Cardiac septum (tissue), 1 donor: ENCODE measurements at regions not wholly inside any gene's neighbourhood (a gene's known extent, or its start where the extent isn't known, plus 50 kb on each side); places are given as distances from the start of the nearest gene placed in this dataset.

ENCODE experiments used
- DNase-seq: peaks from one replicate; pipeline ENCODE4 v3.0.0-alpha.2; 2020; ENCODE audit warnings: low spot score
- intact Hi-C: fragments of 100-400 bp; cut with DNase I; formaldehyde crosslinking; loops from one replicate; pipeline ENCODE4 v1.14.0; 2022
- donor health status: DM: no; HTN: no; CAD: no.

GRCh38 chr20:39568109-39568508 lies 606.0 kb downstream of the DHX35 start:
- DNase-seq = no peak
- intact Hi-C loops = no loop called here

- DNase-seq = no peak
- intact Hi-C loops = no loop called here
Observed at GRCh38 chr20:39563349-39563748, 601.2 kb downstream of the DHX35 start.

DNA sequence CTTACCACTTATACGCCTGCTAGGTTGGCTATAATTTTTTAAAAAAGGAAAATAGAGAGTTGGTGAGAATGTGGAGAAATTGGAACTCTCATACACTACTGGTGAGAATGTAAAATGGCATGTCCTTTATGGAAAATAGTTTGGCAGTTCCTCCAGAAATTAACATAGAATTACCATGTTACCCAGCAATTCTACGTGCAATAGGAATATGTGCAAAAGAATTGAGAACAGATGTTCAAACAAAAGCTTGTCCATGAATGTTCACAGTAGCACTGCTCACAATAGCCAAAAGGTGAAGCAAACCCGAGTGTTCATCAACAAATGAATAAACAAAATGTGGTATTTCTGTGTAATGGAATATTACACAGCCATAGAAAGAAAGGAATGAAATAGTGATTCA lies 592.2 kb downstream of the DHX35 start:
- DNase-seq = no peak
- intact Hi-C loops = no loop called here

- intact Hi-C loops = no loop called here
Observed at GRCh38 chr20:39553120-39553519, 591.0 kb downstream of the DHX35 start.

DNA sequence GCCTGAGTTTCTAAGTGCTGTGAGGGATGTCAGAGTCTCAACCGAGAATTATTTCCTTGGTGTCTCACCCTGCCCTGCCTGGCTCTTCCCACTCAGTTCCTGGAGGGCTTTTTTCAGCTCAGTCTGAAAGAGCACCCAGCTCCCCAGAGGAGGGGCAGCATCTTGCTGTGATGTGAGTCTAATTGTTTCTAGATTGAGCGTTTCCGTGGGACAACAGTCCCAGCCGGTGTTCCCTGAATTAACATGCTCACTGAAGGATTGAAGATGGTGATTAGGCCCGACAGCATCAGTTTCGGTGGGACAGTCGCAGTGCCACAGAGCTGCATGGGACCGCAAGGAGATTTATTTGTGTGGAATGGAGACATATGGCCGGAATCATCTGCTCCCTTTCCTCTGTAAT lies 587.6 kb downstream of the DHX35 start:
- intact Hi-C loops = no loop called here
- no peak for DNase-seq

More at GRCh38 chr20:39553120-39553519, 591.0 kb downstream of the DHX35 start:
- DNase-seq = no peak

DNA sequence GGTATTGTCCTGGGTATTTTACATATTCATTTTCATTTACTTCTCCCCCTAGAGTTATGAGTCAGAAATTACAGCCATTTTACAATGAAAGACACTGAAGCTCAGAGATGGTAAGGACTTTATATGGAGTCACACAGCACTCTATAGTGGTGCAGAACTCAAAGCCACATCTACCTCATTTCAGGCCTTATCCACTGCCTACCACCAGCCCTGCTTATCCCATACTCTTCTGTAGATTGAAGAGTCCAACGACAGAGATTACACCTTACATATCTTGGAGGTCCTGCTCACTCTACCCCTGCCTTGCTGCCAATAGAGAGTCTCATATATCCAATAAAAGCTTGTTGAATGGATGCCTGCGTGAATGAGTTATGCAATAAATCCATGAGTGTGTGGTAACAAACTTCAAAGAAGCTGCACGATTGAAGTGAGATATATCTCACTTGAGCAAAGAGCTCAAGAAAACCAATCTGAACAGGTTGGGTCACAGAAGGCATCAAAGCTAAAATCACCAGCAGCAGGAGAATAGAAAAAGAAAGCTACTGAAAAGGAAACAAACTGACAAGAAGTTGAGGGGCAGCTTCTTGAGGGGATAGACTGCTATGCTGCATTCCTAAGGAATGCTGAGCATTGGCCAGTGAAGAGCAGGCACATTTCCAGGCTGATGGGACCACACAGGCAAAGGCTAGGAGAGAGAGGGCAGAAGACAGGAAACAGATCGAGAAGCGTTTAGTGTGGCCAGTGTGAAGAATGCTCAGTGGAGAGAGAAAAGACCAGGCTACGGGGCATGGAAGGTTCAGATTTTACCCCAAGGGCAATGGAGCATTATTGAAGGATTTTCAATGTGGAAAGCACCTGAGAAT lies 585.6 kb downstream of the DHX35 start:
- intact Hi-C loops = no loop called here
- DNase-seq = no peak

GRCh38 chr20:39541136-39541803 lies 579.1 kb downstream of the DHX35 start:
- DNase-seq = no peak
- intact Hi-C loops = no loop called here

- no peak for DNase-seq
- intact Hi-C loops = no loop called here
Observed at GRCh38 chr20:39538317-39538716, 576.2 kb downstream of the DHX35 start.

DNA sequence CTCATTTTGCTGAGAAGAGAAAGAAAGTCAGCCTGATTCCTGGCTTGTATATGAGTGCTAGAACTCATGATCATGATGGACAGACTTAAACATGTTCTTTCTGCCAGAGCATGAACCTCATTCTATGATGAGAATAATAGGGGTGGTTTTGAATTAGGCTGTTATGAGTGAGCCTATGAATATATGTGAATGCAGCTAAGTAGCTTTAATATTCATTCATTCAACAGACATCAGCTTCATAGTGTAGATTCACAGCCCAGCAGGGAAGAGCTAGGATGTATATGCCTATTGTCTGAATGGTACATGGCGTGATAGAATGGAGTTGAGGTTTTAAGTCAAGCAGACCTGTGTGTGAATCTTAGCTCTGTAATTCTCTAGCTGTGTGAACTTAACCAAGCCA lies 573.2 kb downstream of the DHX35 start:
- intact Hi-C loops = no loop called here
- no peak for DNase-seq

DNA sequence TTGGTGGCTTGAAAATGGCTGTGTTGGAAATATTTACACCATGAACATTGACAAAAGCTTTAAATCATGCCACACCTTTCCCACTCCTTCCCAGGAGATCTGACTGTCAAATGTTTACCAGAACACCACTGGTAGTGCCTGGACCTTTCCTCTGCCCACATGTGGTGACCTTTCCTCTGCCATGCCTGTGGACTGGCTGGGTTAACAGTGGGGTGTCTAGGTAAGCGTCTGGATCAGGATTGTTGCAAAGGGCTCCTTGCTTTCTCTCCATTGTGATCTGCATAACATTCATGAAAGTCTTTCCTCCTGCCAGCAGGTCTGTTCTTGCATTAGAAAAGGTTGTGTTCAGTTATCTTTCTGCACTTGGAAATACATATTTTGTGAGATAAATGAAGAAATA lies 572.7 kb downstream of the DHX35 start:
- intact Hi-C loops = no loop called here
- DNase-seq = no peak

DNA sequence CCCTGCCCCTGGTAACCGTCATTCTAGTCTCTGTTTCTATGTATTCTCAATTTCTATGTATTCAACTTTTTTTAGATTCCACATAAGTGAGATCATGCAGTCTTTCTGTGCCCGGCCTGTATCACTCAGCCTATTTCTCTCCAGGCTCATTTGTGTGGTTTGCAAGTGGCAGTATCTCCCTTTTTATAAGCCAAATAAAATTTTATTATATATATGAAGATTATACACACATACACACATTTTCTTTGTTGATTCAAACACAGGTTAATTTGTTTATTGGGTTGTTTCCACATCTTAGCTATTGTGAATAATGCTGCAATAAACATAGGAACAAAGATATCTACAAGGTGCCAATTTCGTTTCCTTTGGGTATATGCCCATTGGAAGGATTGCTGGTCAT lies 571.7 kb downstream of the DHX35 start:
- DNase-seq = no peak
- intact Hi-C loops = no loop called here

- no peak for DNase-seq
- intact Hi-C loops = no loop called here
Observed at GRCh38 chr20:39532205-39532604, 570.1 kb downstream of the DHX35 start.

DNA sequence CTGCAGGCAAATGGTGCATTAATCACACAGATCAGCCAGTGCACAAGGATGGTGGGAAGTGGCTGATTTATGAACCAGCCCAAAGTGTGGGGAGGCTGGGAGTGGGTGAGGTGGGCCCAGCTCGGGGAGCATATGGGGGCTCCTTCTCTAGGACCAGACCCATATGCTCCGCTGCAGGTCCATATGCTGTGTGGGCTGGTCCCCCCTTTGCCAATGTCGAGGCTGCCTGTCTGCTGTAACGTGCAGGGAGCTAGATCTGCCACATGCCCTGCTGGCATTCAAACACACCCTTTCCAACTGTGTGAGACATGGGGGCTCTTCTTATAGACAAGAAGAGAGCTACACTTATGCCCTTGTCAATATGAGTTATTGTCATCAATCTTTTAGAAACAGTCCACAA lies 566.3 kb downstream of the DHX35 start:
- intact Hi-C loops = no loop called here
- no peak for DNase-seq

- DNase-seq = no peak
- intact Hi-C loops = no loop called here
Observed at GRCh38 chr20:39524371-39524911, 562.3 kb downstream of the DHX35 start.

DNA sequence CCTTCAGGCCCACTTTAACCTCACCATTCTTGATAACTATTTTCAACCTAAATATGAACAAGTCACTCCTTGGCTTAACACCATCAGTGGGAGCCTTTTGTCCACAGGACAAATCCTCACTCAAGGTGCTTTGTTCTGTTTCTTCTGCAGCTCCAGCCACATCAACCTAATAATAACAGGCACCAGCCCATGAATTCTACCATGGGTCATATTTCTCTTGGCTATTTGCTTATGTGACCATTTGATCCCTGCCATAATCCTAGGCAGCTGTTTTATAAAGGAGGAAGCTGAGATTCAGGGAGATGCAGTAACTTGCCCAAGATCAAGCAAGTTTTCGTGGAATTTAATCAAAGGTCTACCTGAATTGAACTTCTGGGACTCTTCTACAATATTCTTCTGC lies 561.3 kb downstream of the DHX35 start:
- intact Hi-C loops = no loop called here
- DNase-seq = no peak

DNA sequence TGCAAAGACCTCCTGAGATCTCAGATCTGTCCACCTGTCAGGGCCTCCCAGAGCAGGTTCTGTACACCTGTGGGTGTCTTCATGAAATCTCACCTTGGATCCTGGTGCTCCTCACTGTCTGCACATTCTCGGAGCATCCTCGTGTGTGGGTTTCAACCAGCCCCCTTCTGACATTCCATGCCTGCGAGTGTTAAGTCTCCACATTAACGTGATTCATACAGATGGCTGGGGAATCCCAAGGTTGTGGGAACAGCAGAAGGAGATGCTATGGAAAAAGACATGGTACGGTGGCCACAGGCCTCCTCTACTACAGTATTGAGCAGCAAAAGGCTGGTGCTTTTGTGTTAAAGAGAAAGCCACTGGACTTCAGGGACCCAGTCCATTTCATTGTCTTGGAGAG lies 556.5 kb downstream of the DHX35 start:
- no peak for DNase-seq
- intact Hi-C loops = no loop called here

DNA sequence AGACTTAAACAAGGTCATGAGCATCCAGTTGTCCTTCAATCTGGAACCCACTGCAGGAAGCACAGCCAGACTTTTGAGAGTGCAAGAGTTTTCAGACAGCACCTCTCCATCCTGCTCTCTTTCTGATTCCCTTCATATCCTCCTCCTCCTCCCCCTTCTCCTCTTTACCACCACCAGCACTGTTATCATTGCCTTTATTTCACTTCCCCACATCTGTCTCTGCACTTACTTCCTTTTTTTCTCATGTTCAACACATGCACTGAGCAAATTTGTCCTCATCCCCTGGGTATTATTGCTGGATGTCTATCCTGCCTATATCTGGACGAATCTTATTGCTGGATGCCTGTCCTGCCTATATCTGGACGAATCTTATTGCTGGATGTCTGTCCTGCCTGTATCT lies 554.8 kb downstream of the DHX35 start:
- no peak for DNase-seq

GRCh38 chr20:39504710-39505094 lies 542.6 kb downstream of the DHX35 start:
- intact Hi-C loops = no loop called here
- no peak for DNase-seq

More for the DNA sequence above, 554.8 kb downstream of the DHX35 start:
- intact Hi-C loops = no loop called here

GRCh38 chr20:39503902-39504709 lies 542.0 kb downstream of the DHX35 start:
- intact Hi-C loops = no loop called here
- DNase-seq = no peak

DNA sequence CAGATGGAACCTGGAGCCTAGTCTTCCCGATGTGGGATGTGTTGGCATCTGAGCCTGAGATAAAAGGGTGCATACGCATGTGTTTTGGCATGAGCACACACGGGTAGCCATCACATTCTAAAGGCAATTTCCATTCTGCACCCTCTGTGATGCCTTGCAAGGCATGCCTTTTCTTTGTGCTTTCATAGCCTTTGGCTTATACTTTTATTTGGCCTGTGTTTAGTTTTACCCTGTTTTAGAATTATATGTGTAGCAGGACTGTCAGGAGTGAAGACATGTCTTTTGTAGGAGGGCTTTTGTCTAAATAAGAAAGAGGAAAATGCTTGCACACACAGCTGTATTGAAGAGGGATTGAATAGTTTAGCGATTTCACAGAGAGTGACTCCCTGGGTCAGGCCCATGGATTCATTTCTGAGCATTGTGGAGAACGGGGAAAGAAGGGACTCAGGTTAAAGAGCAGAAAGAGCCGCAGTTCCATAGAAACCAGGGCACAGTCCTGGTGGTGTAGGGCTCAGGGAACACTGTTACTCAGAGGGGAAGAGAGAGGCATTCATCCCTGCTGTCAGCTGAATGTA lies 530.2 kb downstream of the DHX35 start:
- intact Hi-C loops = no loop called here
- DNase-seq = no peak
